ENCODE measurements at regions not wholly inside any gene's neighbourhood (a gene's known extent, or its start where the extent isn't known, plus 50 kb on each side); places are given as distances from the start of the nearest gene placed in this dataset.

DNA sequence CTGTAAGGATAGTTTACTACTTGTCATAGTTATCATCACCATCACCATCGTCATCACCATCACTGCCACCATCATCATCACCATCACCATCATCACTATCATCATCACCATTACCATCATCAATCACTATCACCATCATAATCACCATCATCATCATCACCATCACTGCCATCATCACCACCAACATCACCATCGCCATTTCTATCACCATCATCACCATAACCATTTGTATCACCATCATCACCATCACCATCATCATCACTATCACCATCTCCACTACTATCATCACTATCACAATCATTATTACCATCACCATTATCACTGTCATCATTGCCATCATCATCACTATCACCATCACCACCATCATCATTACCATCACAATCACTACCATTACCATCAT is 655.5 kb upstream of the DEFB115 start:
- no peak for TF ChIP-seq CTCF (IDR thresholded peaks at IDR 0.05; ENCODE audit: extremely low read depth in 1 of 2, insufficient read depth in 1 of 2, low read depth in 1 of 2, low read length in 2 of 2)
- no peak for TF ChIP-seq POLR2A (IDR thresholded peaks at IDR 0.05; ENCODE audit: low read depth, low read length)
- no peak for TF ChIP-seq EZH2 (IDR thresholded peaks at IDR 0.05; ENCODE audit: borderline replicate concordance, low read depth, low read length, severe bottlenecking)
- no peak for TF ChIP-seq MAX (IDR thresholded peaks at IDR 0.05; ENCODE audit: insufficient read depth, insufficient read length)
- TF ChIP-seq POLR2AphosphoS5 (IDR thresholded peaks at IDR 0.05; ENCODE audit: insufficient read depth, low read depth, low read length): no peak
- TF ChIP-seq MYC (IDR thresholded peaks at IDR 0.05; ENCODE audit: low read depth, low read length): no peak
- TF ChIP-seq GATA2 (IDR thresholded peaks at IDR 0.05; ENCODE audit: insufficient read depth, insufficient read length, low read depth, low read length): no peak
- no peak for TF ChIP-seq FOS (IDR thresholded peaks at IDR 0.05; ENCODE audit: borderline replicate concordance, insufficient read depth, low read length)
- TF ChIP-seq JUN (IDR thresholded peaks at IDR 0.05; ENCODE audit: borderline replicate concordance, insufficient read depth, insufficient read length, low read depth): no peak

All from endothelial cell of umbilical vein (primary cell).